SK-N-MC (cell line): ENCODE measurements at regions not wholly inside any gene's neighbourhood (a gene's known extent, or its start where the extent isn't known, plus 50 kb on each side); places are given as distances from the start of the nearest gene placed in this dataset.

ENCODE experiments used
- EZH2 ChIP-seq: fragments of 200-600 bp; sonication (generic); IDR thresholded peaks from one replicate; pipeline ENCODE4 v1.6.1; 2017; ENCODE audit warnings: antibody characterized with exemption
- FOXP2 ChIP-seq: optimal IDR thresholded peaks from 2 replicates; pipeline ENCODE3; 2011; ENCODE audit warnings: mild to moderate bottlenecking, moderate library complexity; ENCODE audit not compliant: insufficient read depth; ENCODE audit errors: extremely low read length, control extremely low read depth
- POLR2AphosphoS5 ChIP-seq: IDR thresholded peaks from 2 replicates; pipeline ENCODE4 v1.6.1; 2012; ENCODE audit warnings: mild to moderate bottlenecking, low read depth, low read length, borderline replicate concordance

DNA sequence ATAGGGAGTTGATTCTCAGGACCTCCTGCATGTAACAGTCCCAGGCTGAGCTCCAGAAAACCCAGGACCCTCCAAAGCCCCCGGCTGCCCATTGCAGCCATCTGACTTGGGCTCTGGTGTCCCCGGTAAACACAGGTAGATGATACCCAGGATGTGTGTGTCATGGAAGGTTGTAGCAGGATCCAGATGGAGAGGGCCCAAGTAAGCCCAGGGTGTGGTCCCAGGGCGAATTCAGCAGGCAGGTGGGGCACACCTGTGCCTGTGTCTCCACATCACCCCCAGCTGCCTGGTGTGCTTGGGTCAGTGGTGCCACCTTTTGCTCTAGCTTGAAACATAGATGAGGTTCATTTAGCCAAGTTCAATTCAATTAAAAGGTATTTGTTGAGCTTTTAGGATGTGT, 524.1 kb downstream of the GLRX3 start:
- TF ChIP-seq EZH2 (no peak), POLR2AphosphoS5 (no peak), FOXP2 (no peak)
